ENCODE measurements at regions not wholly inside any gene's neighbourhood (a gene's known extent, or its start where the extent isn't known, plus 50 kb on each side); places are given as distances from the start of the nearest gene placed in this dataset.

GRCh38 chr3:28587723-28588122, 239.1 kb upstream of the AZI2 start:
- ATAC-seq (no peak), DNase-seq (ENCODE audit: low read depth, low spot score) (no peak)
- H3K4me3 ChIP-seq (replicated peaks in 1 of 2; ENCODE audit: low read depth in 1 of 2, low read length in 2 of 2) = no peak overlapping the region
- no peak overlapping the region for H3K9ac ChIP-seq (ENCODE audit: low read length)
- no peak overlapping the region for H2AFZ ChIP-seq (ENCODE audit: low read depth, low read length, poor library complexity, severe bottlenecking)
- no TSS peak for BruUV-seq (replicated peaks)
- H3K27ac ChIP-seq (ENCODE audit: low read depth, low read length) = no peak overlapping the region
- H3K9me2 ChIP-seq (ENCODE audit: insufficient read depth) = no peaks in the 10 kb centered on the region
- H3K36me3 ChIP-seq (ENCODE audit: control insufficient read depth in 1 of 2, insufficient read depth in 2 of 2, low read length in 2 of 2) = no peaks in the 10 kb centered on the region
- H3K27me3 ChIP-seq (ENCODE audit: insufficient read depth, low read length) = 0 out of 2 replicates have a peak, but pooled peaks cover 2% of the 10 kb centered on the region
- ChIA-PET CTCF (no interaction called here), RAD21 (ENCODE audit: low non-redundant PET in 1 of 2, low total read pairs in 2 of 2, uncharacterized antibody in 2 of 2, unreplicated experiment in 2 of 2) (no interaction called here), POLR2A (no interaction called here)
- intact Hi-C loops (cut with micrococcal nuclease) = no loop called here
- no peak overlapping the region for H3K4me2 ChIP-seq (ENCODE audit: low read length)
- H3K9me3 ChIP-seq (ENCODE audit: control insufficient read depth in 1 of 2, insufficient read depth in 1 of 2, low read depth in 1 of 2, low read length in 2 of 2) = no peaks in the 10 kb centered on the region
- H4K20me1 ChIP-seq (ENCODE audit: insufficient read depth) = no peaks in the 10 kb centered on the region
- no peaks in the 10 kb centered on the region for H3K4me1 ChIP-seq (ENCODE audit: control insufficient read depth in 1 of 2, insufficient read depth in 2 of 2, low read length in 2 of 2)
- no peaks in the 10 kb centered on the region for H3K79me2 ChIP-seq (ENCODE audit: insufficient read depth, low read length)
- TF ChIP-seq ZFX (IDR thresholded peaks at IDR 0.05) = no peak
- TF ChIP-seq ELF1 (IDR thresholded peaks at IDR 0.05; ENCODE audit: borderline replicate concordance, low read depth) = no peak

- no peaks in the 10 kb centered on the region for H4K20me1 ChIP-seq (ENCODE audit: insufficient read depth)
- ATAC-seq = no peak
- no peaks in the 10 kb centered on the region for H3K79me2 ChIP-seq (ENCODE audit: insufficient read depth, low read length)
- H3K9me3 ChIP-seq (ENCODE audit: control insufficient read depth in 1 of 2, insufficient read depth in 1 of 2, low read depth in 1 of 2, low read length in 2 of 2) = no peaks in the 10 kb centered on the region
- ChIA-PET POLR2A (no interaction called here), RAD21 (ENCODE audit: low non-redundant PET in 1 of 2, low total read pairs in 2 of 2, uncharacterized antibody in 2 of 2, unreplicated experiment in 2 of 2) (no interaction called here), CTCF (no interaction called here)
- H3K4me2 ChIP-seq (ENCODE audit: low read length) = no peak overlapping the region
- DNase-seq (ENCODE audit: low read depth, low spot score) = no peak
- no TSS peak for BruUV-seq (replicated peaks)
- H3K9ac ChIP-seq (ENCODE audit: low read length) = no peak overlapping the region
- no peaks in the 10 kb centered on the region for H3K9me2 ChIP-seq (ENCODE audit: insufficient read depth)
- no peak overlapping the region for H2AFZ ChIP-seq (ENCODE audit: low read depth, low read length, poor library complexity, severe bottlenecking)
- intact Hi-C loops (cut with micrococcal nuclease) = no loop called here
- no peak overlapping the region for H3K4me3 ChIP-seq (replicated peaks in 1 of 2; ENCODE audit: low read depth in 1 of 2, low read length in 2 of 2)
- H3K27ac ChIP-seq (ENCODE audit: low read depth, low read length) = no peak overlapping the region
- no peaks in the 10 kb centered on the region for H3K36me3 ChIP-seq (ENCODE audit: control insufficient read depth in 1 of 2, insufficient read depth in 2 of 2, low read length in 2 of 2)
- TF ChIP-seq POLR2A (IDR thresholded peaks at IDR 0.05; ENCODE audit: borderline replicate concordance, extremely low read depth, insufficient read depth, insufficient read length) = no peak
- no peak for TF ChIP-seq JUND (IDR thresholded peaks at IDR 0.05)
- TF ChIP-seq CEBPB (IDR thresholded peaks at IDR 0.05; ENCODE audit: low read depth) = no peak
- TF ChIP-seq, protein P1, sequence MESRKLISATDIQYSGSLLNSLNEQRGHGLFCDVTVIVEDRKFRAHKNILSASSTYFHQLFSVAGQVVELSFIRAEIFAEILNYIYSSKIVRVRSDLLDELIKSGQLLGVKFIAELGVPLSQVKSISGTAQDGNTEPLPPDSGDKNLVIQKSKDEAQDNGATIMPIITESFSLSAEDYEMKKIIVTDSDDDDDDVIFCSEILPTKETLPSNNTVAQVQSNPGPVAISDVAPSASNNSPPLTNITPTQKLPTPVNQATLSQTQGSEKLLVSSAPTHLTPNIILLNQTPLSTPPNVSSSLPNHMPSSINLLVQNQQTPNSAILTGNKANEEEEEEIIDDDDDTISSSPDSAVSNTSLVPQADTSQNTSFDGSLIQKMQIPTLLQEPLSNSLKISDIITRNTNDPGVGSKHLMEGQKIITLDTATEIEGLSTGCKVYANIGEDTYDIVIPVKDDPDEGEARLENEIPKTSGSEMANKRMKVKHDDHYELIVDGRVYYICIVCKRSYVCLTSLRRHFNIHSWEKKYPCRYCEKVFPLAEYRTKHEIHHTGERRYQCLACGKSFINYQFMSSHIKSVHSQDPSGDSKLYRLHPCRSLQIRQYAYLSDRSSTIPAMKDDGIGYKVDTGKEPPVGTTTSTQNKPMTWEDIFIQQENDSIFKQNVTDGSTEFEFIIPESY (IDR thresholded peaks at IDR 0.05; ENCODE audit: extremely low read depth, insufficient replicate concordance, low read length) = no peak
- TF ChIP-seq SP1 (IDR thresholded peaks at IDR 0.05; ENCODE audit: low read depth) = no peak
- TF ChIP-seq TCF7L2 (IDR thresholded peaks at IDR 0.05; ENCODE audit: borderline replicate concordance, extremely low read depth, insufficient read depth, insufficient read length) = no peak
- TF ChIP-seq CBX3 (IDR thresholded peaks at IDR 0.05; ENCODE audit: low read depth) = no peak
- no peak for TF ChIP-seq REST (IDR thresholded peaks at IDR 0.05; ENCODE audit: low read depth)
- no peak for TF ChIP-seq EZH2phosphoT487 (IDR thresholded peaks at IDR 0.05; ENCODE audit: borderline replicate concordance)
- TF ChIP-seq EZH2 (IDR thresholded peaks at IDR 0.05) = no peak
- TF ChIP-seq ZNF274 (IDR thresholded peaks at IDR 0.05; ENCODE audit: low read depth, low read length) = no peak
- TF ChIP-seq SIN3A (IDR thresholded peaks at IDR 0.05; ENCODE audit: low read depth) = no peak
- no peak for TF ChIP-seq EGR1 (IDR thresholded peaks at IDR 0.05; ENCODE audit: low read depth)
- no peak for TF ChIP-seq FOSL1 (IDR thresholded peaks at IDR 0.05; ENCODE audit: low read depth)
- TF ChIP-seq POLR2AphosphoS5 (IDR thresholded peaks at IDR 0.05; ENCODE audit: low read depth, low read length) = no peak
- peaks cover 8% of the 10 kb centered on the region; the same call in 1 of the 2 replicates for H3K27me3 ChIP-seq (ENCODE audit: insufficient read depth, low read length)
- no peaks in the 10 kb centered on the region for H3K4me1 ChIP-seq (ENCODE audit: control insufficient read depth in 1 of 2, insufficient read depth in 2 of 2, low read length in 2 of 2)
Measured at GRCh38 chr3:28590216-28590615, 241.6 kb upstream of the AZI2 start.

Measured in HCT116 (cell line).